IMR-90 (cell line): ENCODE measurements at regions not wholly inside any gene's neighbourhood (a gene's known extent, or its start where the extent isn't known, plus 50 kb on each side); places are given as distances from the start of the nearest gene placed in this dataset.

Experiments
- ATAC-seq: fragments of 200-7000 bp; cut with Tn5 transposase; 2 replicates; pipeline ENCODE4 v1.9.1; 2020; ENCODE audit warnings: low read depth, mild to moderate bottlenecking, moderate library complexity
- BruUV-seq: library from RNA; stranded (reverse); fragments of 400-500 nt; replicated peaks from 2 replicates; lab custom pipeline; 2021; lab: Mats Ljungman, UMichigan
- CTCF ChIA-PET: fragments of 300-600 bp; formaldehyde crosslinking; extraction: SDS; loops from one replicate; lab custom pipeline; 2021; ENCODE audit warnings: antibody characterized with exemption; lab: Yijun Ruan, JAX
- POLR2A ChIA-PET: fragments of 300-600 bp; sonication (Branson Sonifier 250); formaldehyde crosslinking; loops from one replicate; lab custom pipeline; 2022; ENCODE audit warnings: antibody characterized with exemption; ENCODE audit not compliant: unreplicated experiment; lab: Charles Lee
- DNase-seq: peaks from one replicate; pipeline ENCODE4 v3.0.0; 2013
- H2AFZ ChIP-seq: replicated peaks from 2 replicates; pipeline ENCODE3; 2013; ENCODE audit warnings: low read length, mild to moderate bottlenecking; ENCODE audit not compliant: poor library complexity
- H2AK5ac ChIP-seq: 2 replicates; pipeline ENCODE4 v1.6.1; 2013; ENCODE audit warnings: low read depth, low read length, inconsistent platforms
- H2AK9ac ChIP-seq: replicated peaks from 2 replicates; pipeline ENCODE3; 2013; ENCODE audit warnings: mild to moderate bottlenecking, low read depth, low read length, moderate library complexity; ENCODE audit not compliant: poor library complexity
- H2BK120ac ChIP-seq: 2 replicates; pipeline ENCODE4 v1.6.1; 2013; ENCODE audit warnings: low read depth, low read length, inconsistent platforms
- H2BK15ac ChIP-seq: 3 replicates; pipeline ENCODE4 v1.6.1; 2013; ENCODE audit warnings: low read depth, low read length, inconsistent platforms
- H2BK20ac ChIP-seq: 2 replicates; pipeline ENCODE4 v1.6.1; 2013; ENCODE audit warnings: low read depth, mild to moderate bottlenecking, inconsistent platforms, low read length, moderate library complexity
- H2BK5ac ChIP-seq: 2 replicates; pipeline ENCODE4 v1.6.1; 2013; ENCODE audit warnings: mild to moderate bottlenecking, low read depth, low read length, inconsistent platforms; ENCODE audit not compliant: poor library complexity, severe bottlenecking
- H3K14ac ChIP-seq: replicated peaks from 2 replicates; pipeline ENCODE4 v1.6.1; 2013; ENCODE audit warnings: low read depth, low read length, inconsistent platforms
- H3K18ac ChIP-seq: 2 replicates; pipeline ENCODE4 v1.6.1; 2013; ENCODE audit warnings: low read depth, low read length, control low read depth
- H3K23ac ChIP-seq: 2 replicates; pipeline ENCODE4 v1.6.1; 2013; ENCODE audit warnings: low read depth, low read length, inconsistent platforms
- H3K27ac ChIP-seq: 2 replicates; pipeline ENCODE4 v1.5.1; 2013; ENCODE audit warnings: mild to moderate bottlenecking, control low read depth, low read length; ENCODE audit not compliant: insufficient read depth
- H3K27me3 ChIP-seq: 2 replicates; pipeline ENCODE4 v1.6.1; 2013; ENCODE audit warnings: low read length; ENCODE audit not compliant: control insufficient read depth, insufficient read depth
- H3K36me3 ChIP-seq: 2 replicates; pipeline ENCODE4 v1.6.1; 2013; ENCODE audit warnings: low read length, mixed read lengths; ENCODE audit not compliant: control insufficient read depth, insufficient read depth
- H3K4ac ChIP-seq: 2 replicates; pipeline ENCODE4 v1.6.1; 2013; ENCODE audit warnings: low read depth, low read length, inconsistent platforms
- H3K4me1 ChIP-seq: 2 replicates; pipeline ENCODE4 v1.6.1; 2013; ENCODE audit warnings: low read length, mixed read lengths; ENCODE audit not compliant: control insufficient read depth, insufficient read depth
- H3K4me2 ChIP-seq: 2 replicates; pipeline ENCODE4 v1.6.1; 2013; ENCODE audit warnings: low read depth, mild to moderate bottlenecking, control low read depth, low read length, moderate library complexity
- H3K4me3 ChIP-seq: 2 replicates; pipeline ENCODE4 v1.5.1; 2013; ENCODE audit warnings: low read depth, mild to moderate bottlenecking, control low read depth, low read length, moderate library complexity; ENCODE audit not compliant: insufficient read depth
- H3K56ac ChIP-seq: 2 replicates; pipeline ENCODE4 v1.6.1; 2013; ENCODE audit warnings: low read length, inconsistent platforms; ENCODE audit not compliant: insufficient read depth; ENCODE audit errors: extremely low read depth
- H3K79me1 ChIP-seq, 2 experiments: 2 replicates each; pipeline ENCODE4 v1.6.1; 2013; ENCODE audit warnings: low read length in 2 of 2, inconsistent platforms in 1 of 2, low read depth in 1 of 2
- H3K9ac ChIP-seq: 2 replicates; pipeline ENCODE4 v1.6.1; 2013; ENCODE audit warnings: low read depth, low read length, control low read depth
- H3K9me1 ChIP-seq: 2 replicates; pipeline ENCODE4 v1.6.1; 2013; ENCODE audit warnings: low read length, inconsistent platforms; ENCODE audit not compliant: insufficient read depth
- H3K9me3 ChIP-seq: 2 replicates; pipeline ENCODE4 v1.6.1; 2013; ENCODE audit warnings: low read length; ENCODE audit not compliant: control insufficient read depth, insufficient read depth
- H4K20me1 ChIP-seq: 2 replicates; pipeline ENCODE4 v1.6.1; 2013; ENCODE audit warnings: low read length, inconsistent platforms; ENCODE audit not compliant: insufficient read depth
- H4K5ac ChIP-seq: 2 replicates; pipeline ENCODE4 v1.6.1; 2013; ENCODE audit warnings: mild to moderate bottlenecking, low read depth, low read length, control low read depth
- H4K8ac ChIP-seq, 2 experiments: 2 replicates each; pipeline ENCODE4 v1.6.1; 2013; ENCODE audit warnings: low read depth in 2 of 2, low read length in 2 of 2, control low read depth in 1 of 2, inconsistent platforms in 1 of 2
- H4K91ac ChIP-seq: 2 replicates; pipeline ENCODE4 v1.6.1; 2013; ENCODE audit warnings: low read depth, low read length, inconsistent platforms; ENCODE audit not compliant: insufficient read depth
- BHLHE40 ChIP-seq: fragments of 150-350 bp; IDR thresholded peaks from 2 replicates; pipeline ENCODE4 v1.6.1; 2016; ENCODE audit warnings: mild to moderate bottlenecking, low read depth, low read length
- FOS ChIP-seq: fragments of 150-350 bp; IDR thresholded peaks from 2 replicates; pipeline ENCODE4 v1.6.1; 2016; ENCODE audit warnings: low read depth, low read length
- NFE2L2 ChIP-seq: fragments of 150-350 bp; IDR thresholded peaks from 2 replicates; pipeline ENCODE4 v1.6.1; 2016; ENCODE audit warnings: low read depth, mild to moderate bottlenecking, low read length
- POLR2A ChIP-seq: IDR thresholded peaks from 2 replicates; pipeline ENCODE4 v1.6.1; 2012; ENCODE audit warnings: mild to moderate bottlenecking, low read depth, low read length
- RAD21 ChIP-seq: IDR thresholded peaks from 2 replicates; pipeline ENCODE4 v1.6.1; 2012; ENCODE audit warnings: low read length, improper control_type of control experiment
- RFX5 ChIP-seq: IDR thresholded peaks from 2 replicates; pipeline ENCODE4 v1.8.0; 2012; ENCODE audit warnings: low read depth, mild to moderate bottlenecking, low read length, moderate library complexity
- WGBS, 2 experiments: methylation state at CpG; one replicate each; pipeline versions ENCODE4 v1.1.5 to v1.1.7; 2013; ENCODE audit warnings: missing lambda C conversion rate in 2 of 2; ENCODE audit not compliant: insufficient read length in 1 of 2; ENCODE audit errors: extremely low coverage in 2 of 2; 5-methylcytosine and 5-hydroxymethylcytosine counted together
- dilution Hi-C: fragments of 300-500 bp; cut with HindIII; formaldehyde crosslinking; loops from one replicate; pipeline ENCODE4 v1.14.3; 2018; ENCODE audit warnings: low sequenced_read_pairs; ENCODE audit not compliant: unreplicated experiment
- in situ Hi-C: fragments of 300-500 bp; cut with MboI; formaldehyde crosslinking; loops from 3 replicates; pipeline ENCODE4 v1.14.3; 2019; ENCODE audit warnings: low sequenced_read_pairs, inconsistent platforms, mixed read lengths
- intact Hi-C: fragments of 100-400 bp; cut with micrococcal nuclease; formaldehyde crosslinking; loops from 2 replicates; pipeline ENCODE4 v1.10.0; 2022

- no peak overlapping the region for H3K4me3 ChIP-seq
- no peak overlapping the region for H2AFZ ChIP-seq
- no peak overlapping the region for H2BK5ac ChIP-seq
- H2BK20ac ChIP-seq, result no peak overlapping the region
- no peak overlapping the region for H3K14ac ChIP-seq
- DNase-seq, result no peak
- no peak overlapping the region for H3K23ac ChIP-seq
- intact Hi-C loops (no loop called here), dilution Hi-C loops (no loop called here), in situ Hi-C loops (no loop called here)
- no peak overlapping the region for H4K91ac ChIP-seq
- H3K9me3 ChIP-seq, result no peaks in the 10 kb centered on the region
- H3K4me1 ChIP-seq, result no peaks in the 10 kb centered on the region
- WGBS, 2 experiments, result 25% methylated on average over 2 of the region's 14 CpGs; no CpG with 5 or more reads in 1 of the 2 experiments
- H3K18ac ChIP-seq, result no peak overlapping the region
- H3K9ac ChIP-seq, result no peak overlapping the region
- H2AK9ac ChIP-seq, result no peak overlapping the region
- peaks cover 8% of the 10 kb centered on the region for H3K27me3 ChIP-seq
- H3K36me3 ChIP-seq, result no peaks in the 10 kb centered on the region
- H3K9me1 ChIP-seq, result no peaks in the 10 kb centered on the region
- CTCF ChIA-PET, result no interaction called here
- no peaks in the 10 kb centered on the region for H3K79me1 ChIP-seq
- H4K5ac ChIP-seq, result no peak overlapping the region
- H3K4ac ChIP-seq, result no peak overlapping the region
- no peak for ATAC-seq
- no peak overlapping the region for H3K27ac ChIP-seq
- H3K4me2 ChIP-seq, result no peak overlapping the region
- POLR2A ChIA-PET, result no interaction called here
- no peaks in the 10 kb centered on the region for H4K20me1 ChIP-seq
- no peak for TF ChIP-seq RAD21
- TF ChIP-seq RFX5, result no peak
- TF ChIP-seq FOS, result no peak
- no peak for TF ChIP-seq NFE2L2
- no peak for TF ChIP-seq POLR2A
- no peak for TF ChIP-seq BHLHE40
- H4K8ac ChIP-seq, result no peak overlapping the region
- H2BK120ac ChIP-seq, result no peak overlapping the region
- no peak overlapping the region for H2BK15ac ChIP-seq
- H3K56ac ChIP-seq, result no peak overlapping the region
- no peak overlapping the region for H2AK5ac ChIP-seq
- BruUV-seq, result no TSS peak
Measured at GRCh38 chr20:48571949-48572847, 255.6 kb downstream of the PREX1 start.
